Neural progenitor cell (in vitro differentiated cells): ENCODE measurements at regions not wholly inside any gene's neighbourhood (a gene's known extent, or its start where the extent isn't known, plus 50 kb on each side); places are given as distances from the start of the nearest gene placed in this dataset.
A peak's percentile ranks its signal among the peaks of the same experiment; 100 is the strongest.
"Not testable (repeated sequence)": the region's sequence is repeated elsewhere in the genome, so short reads cannot be mapped to it uniquely, and the experiment has no call there.

Experiments used
- DNase-seq: peaks from one replicate; pipeline ENCODE4 v3.0.0-alpha.2; 2016; ENCODE audit warnings: low spot score
- H2AFZ ChIP-seq: fragments of 200-600 bp; sonication (generic); replicated peaks from 2 replicates; pipeline ENCODE4 v1.6.1; 2016; ENCODE audit warnings: antibody characterized with exemption
- H3F3A ChIP-seq: fragments of 200-600 bp; sonication (generic); 2 replicates; pipeline ENCODE4 v1.6.1; 2016; ENCODE audit warnings: antibody characterized with exemption, low read depth
- H3K27ac ChIP-seq: fragments of 200-600 bp; sonication (generic); 2 replicates; pipeline ENCODE4 v1.5.1; 2016; ENCODE audit warnings: mild to moderate bottlenecking
- H3K27me3 ChIP-seq: fragments of 200-600 bp; sonication (generic); 2 replicates; pipeline ENCODE4 v1.6.1; 2016; ENCODE audit warnings: mild to moderate bottlenecking, moderate library complexity
- H3K36me3 ChIP-seq: fragments of 200-600 bp; sonication (generic); 2 replicates; pipeline ENCODE4 v1.5.1; 2016
- H3K4me1 ChIP-seq: fragments of 200-600 bp; sonication (generic); 2 replicates; pipeline ENCODE4 v1.6.1; 2016; ENCODE audit warnings: mixed run types
- H3K4me2 ChIP-seq: fragments of 200-600 bp; sonication (generic); 2 replicates; pipeline ENCODE4 v1.6.1; 2016
- H3K4me3 ChIP-seq: fragments of 200-600 bp; sonication (generic); 2 replicates; pipeline ENCODE4 v1.5.1; 2016
- H3K79me2 ChIP-seq: fragments of 200-600 bp; sonication (generic); 2 replicates; pipeline ENCODE4 v1.6.1; 2016; ENCODE audit warnings: low read depth
- H3K9ac ChIP-seq: fragments of 200-600 bp; sonication (generic); 2 replicates; pipeline ENCODE4 v1.6.1; 2016
- H3K9me3 ChIP-seq: fragments of 200-600 bp; sonication (generic); 2 replicates; pipeline ENCODE4 v1.5.1; 2016; ENCODE audit warnings: low read depth
- H4K20me1 ChIP-seq: fragments of 200-600 bp; sonication (generic); 2 replicates; pipeline ENCODE4 v1.6.1; 2016; ENCODE audit warnings: low read depth
- H3K27ac Mint-ChIP-seq: 3 replicates; pipeline ENCODE4 v1.8.0; 2021; ENCODE audit warnings: mixed read lengths
- H3K27me3 Mint-ChIP-seq: 2 replicates; pipeline ENCODE4 v1.8.0; 2022; ENCODE audit warnings: low read depth, mild to moderate bottlenecking, inconsistent platforms, moderate library complexity, mixed read lengths; ENCODE audit not compliant: insufficient read depth
- H3K36me3 Mint-ChIP-seq: 3 replicates; pipeline ENCODE4 v1.8.0; 2021; ENCODE audit warnings: mixed read lengths
- H3K4me1 Mint-ChIP-seq: 3 replicates; pipeline ENCODE4 v1.8.0; 2021; ENCODE audit warnings: mixed read lengths
- H3K4me3 Mint-ChIP-seq: 3 replicates; pipeline ENCODE4 v1.8.0; 2021; ENCODE audit warnings: mild to moderate bottlenecking, moderate library complexity, mixed read lengths
- H3K9me3 Mint-ChIP-seq: 3 replicates; pipeline ENCODE4 v1.8.0; 2020; ENCODE audit warnings: mixed read lengths
- EZH2 ChIP-seq: fragments of 200-600 bp; sonication (generic); IDR thresholded peaks from 2 replicates; pipeline ENCODE4 v1.6.1; 2017; ENCODE audit warnings: antibody characterized with exemption, mild to moderate bottlenecking, moderate library complexity
- EZH2phosphoT487 ChIP-seq: fragments of 200-600 bp; sonication (generic); IDR thresholded peaks from 2 replicates; pipeline ENCODE4 v1.6.1; 2017; ENCODE audit warnings: antibody characterized with exemption
- TF ChIP-seq, protein P1 (sequence below): fragments of 200-600 bp; sonication (generic); IDR thresholded peaks from 2 replicates; pipeline ENCODE4 v1.5.1; 2017; ENCODE audit warnings: antibody characterized with exemption, mild to moderate bottlenecking

DNA sequence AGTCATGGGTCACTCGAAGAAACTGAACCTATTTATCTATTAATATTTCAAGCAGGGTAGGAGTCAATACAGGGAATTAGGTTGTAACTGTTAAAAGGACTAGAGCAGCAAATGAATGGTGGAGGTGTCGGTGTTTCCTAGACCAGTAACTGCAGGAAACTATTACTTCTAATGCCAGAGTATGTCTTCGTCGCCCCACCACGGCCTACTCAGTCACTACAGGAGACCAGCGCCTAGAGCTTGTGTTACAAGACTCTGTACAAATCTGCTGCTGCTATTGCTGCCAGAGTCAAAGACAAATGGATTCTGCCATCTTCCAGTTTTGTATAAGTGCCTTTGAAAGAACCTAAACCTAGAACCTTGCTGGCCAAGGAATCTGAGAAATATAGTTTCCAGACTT lies 343.9 kb downstream of the SOX4 start:
- TF ChIP-seq EZH2phosphoT487, result no peak
- TF ChIP-seq, protein P1, sequence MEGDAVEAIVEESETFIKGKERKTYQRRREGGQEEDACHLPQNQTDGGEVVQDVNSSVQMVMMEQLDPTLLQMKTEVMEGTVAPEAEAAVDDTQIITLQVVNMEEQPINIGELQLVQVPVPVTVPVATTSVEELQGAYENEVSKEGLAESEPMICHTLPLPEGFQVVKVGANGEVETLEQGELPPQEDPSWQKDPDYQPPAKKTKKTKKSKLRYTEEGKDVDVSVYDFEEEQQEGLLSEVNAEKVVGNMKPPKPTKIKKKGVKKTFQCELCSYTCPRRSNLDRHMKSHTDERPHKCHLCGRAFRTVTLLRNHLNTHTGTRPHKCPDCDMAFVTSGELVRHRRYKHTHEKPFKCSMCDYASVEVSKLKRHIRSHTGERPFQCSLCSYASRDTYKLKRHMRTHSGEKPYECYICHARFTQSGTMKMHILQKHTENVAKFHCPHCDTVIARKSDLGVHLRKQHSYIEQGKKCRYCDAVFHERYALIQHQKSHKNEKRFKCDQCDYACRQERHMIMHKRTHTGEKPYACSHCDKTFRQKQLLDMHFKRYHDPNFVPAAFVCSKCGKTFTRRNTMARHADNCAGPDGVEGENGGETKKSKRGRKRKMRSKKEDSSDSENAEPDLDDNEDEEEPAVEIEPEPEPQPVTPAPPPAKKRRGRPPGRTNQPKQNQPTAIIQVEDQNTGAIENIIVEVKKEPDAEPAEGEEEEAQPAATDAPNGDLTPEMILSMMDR, result peak; percentile 9
- Mint-ChIP-seq H3K4me1 (peaks cover 15% of the 10 kb centered on the region), H3K36me3 (peaks cover 35% of the 10 kb centered on the region), H3K9me3 (peaks cover 23% of the 10 kb centered on the region), H3K27me3 (no peaks in the 10 kb centered on the region), H3K27ac (no peak overlapping the region), H3K4me3 (no peak overlapping the region)
- H3K79me2 ChIP-seq, result peaks cover 23% of the 10 kb centered on the region
- no peaks in the 10 kb centered on the region for H4K20me1 ChIP-seq
- no peak overlapping the region for H3K4me2 ChIP-seq
- no peak overlapping the region for H3K9ac ChIP-seq
- no peak overlapping the region for H3K27ac ChIP-seq
- no peaks in the 10 kb centered on the region for H3K9me3 ChIP-seq
- no peaks in the 10 kb centered on the region for H3K4me1 ChIP-seq
- no peak for DNase-seq
- H3K36me3 ChIP-seq, result no peaks in the 10 kb centered on the region
- no peak overlapping the region for H2AFZ ChIP-seq
- no peak overlapping the region for H3K4me3 ChIP-seq
- H3F3A ChIP-seq, result peaks cover 3% of the 10 kb centered on the region
- H3K27me3 ChIP-seq, result no peaks in the 10 kb centered on the region

DNA sequence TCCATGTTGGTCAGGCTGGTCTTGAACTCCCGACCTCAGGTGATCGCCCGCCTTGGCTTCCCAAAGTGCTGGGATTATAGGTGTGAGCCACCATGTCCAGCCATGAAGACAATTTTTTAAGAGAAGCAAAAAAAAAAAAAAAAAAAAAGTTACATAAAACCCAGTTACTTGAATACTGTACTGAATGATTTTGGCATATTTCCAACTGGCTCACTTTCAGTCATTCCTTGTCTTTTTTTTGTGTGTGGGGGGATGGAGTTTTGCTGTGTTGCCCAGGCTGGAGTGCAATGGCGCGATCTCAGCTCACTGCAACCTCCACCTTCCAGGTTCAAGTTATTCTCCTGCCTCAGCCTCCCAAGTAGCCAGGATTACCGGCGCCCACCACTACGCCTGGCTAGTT lies 345.5 kb downstream of the SOX4 start:
- DNase-seq, H3K4me1 ChIP-seq, H3K4me3 Mint-ChIP-seq, H4K20me1 ChIP-seq, H3K27ac Mint-ChIP-seq, H2AFZ ChIP-seq, H3K36me3 ChIP-seq, H3K27me3 Mint-ChIP-seq, H3K4me2 ChIP-seq, H3K4me3 ChIP-seq, H3F3A ChIP-seq, H3K27me3 ChIP-seq, H3K27ac ChIP-seq, H3K9ac ChIP-seq, H3K9me3 ChIP-seq: not testable (repeated sequence)
- Mint-ChIP-seq H3K4me1 (peaks cover 24% of the 10 kb centered on the region), H3K9me3 (peaks cover 18% of the 10 kb centered on the region), H3K36me3 (peaks cover 30% of the 10 kb centered on the region)
- H3K79me2 ChIP-seq, result peaks cover 21% of the 10 kb centered on the region

DNA sequence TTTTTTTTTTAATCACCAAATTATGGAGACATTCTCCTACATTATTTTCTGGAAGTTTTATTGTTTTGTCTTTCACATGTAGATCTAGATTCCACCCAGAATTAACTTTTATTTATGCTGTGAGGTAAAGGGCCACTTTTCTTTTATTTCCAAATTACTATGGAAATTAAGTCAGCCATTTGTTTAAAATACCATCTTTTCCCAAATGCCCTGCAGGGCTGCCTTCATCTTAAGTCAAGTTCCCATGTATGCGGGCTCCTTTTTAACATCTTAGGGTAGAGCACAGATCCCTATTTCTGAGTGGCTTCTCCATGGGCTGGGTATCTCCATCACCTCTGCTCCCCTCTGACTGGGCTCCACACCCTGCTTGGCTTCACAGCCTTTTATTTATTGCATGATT lies 348.4 kb downstream of the SOX4 start:
- H3F3A ChIP-seq, result peaks cover 3% of the 10 kb centered on the region
- H3K27me3 Mint-ChIP-seq, result no peaks in the 10 kb centered on the region

DNA sequence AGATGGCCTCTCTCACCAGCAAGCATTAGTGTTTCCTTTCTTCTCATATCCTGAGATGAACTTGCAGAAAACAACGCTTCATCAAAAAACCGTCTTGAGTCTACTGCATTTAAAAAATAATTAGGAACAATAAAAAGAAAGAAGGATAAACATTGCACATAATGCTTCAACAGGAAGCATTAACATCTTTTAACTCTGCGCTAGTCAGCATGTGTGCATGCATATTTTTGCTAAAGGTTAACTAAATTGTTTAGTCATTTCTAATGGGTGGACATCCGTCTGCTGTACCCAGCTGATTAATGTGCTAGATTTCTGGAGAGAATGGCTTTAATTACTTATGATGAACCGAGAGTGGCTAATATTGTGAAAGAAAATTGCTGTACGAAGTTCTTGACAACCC lies 349.3 kb downstream of the SOX4 start:
- Histone ChIP-seq H3K36me3 (no peaks in the 10 kb centered on the region), H3K9ac (no peak overlapping the region), H3K27me3 (no peaks in the 10 kb centered on the region), H3K27ac (no peak overlapping the region), H2AFZ (no peak overlapping the region), H4K20me1 (no peaks in the 10 kb centered on the region), H3K79me2 (peaks cover 3% of the 10 kb centered on the region), H3K4me3 (no peak overlapping the region), H3K4me1 (peaks cover 4% of the 10 kb centered on the region), H3F3A (peaks cover 3% of the 10 kb centered on the region), H3K9me3 (no peaks in the 10 kb centered on the region), H3K4me2 (no peak overlapping the region)
- no peaks in the 10 kb centered on the region for H3K27me3 Mint-ChIP-seq
- H3K4me1 Mint-ChIP-seq, result peaks cover 33% of the 10 kb centered on the region
- H3K36me3 Mint-ChIP-seq, result peaks cover 3% of the 10 kb centered on the region
- no peak for DNase-seq
- no peaks in the 10 kb centered on the region for H3K9me3 Mint-ChIP-seq
- no peak overlapping the region for H3K4me3 Mint-ChIP-seq
- H3K27ac Mint-ChIP-seq, result no peak overlapping the region
- TF ChIP-seq, protein P1, result no peak
- TF ChIP-seq EZH2phosphoT487 (no peak), EZH2 (no peak)

More for the DNA sequence above, 348.4 kb downstream of the SOX4 start:
- Histone ChIP-seq H3K27ac (no peak overlapping the region), H3K79me2 (peaks cover 6% of the 10 kb centered on the region), H4K20me1 (no peaks in the 10 kb centered on the region), H3K36me3 (no peaks in the 10 kb centered on the region), H3K4me3 (no peak overlapping the region), H2AFZ (no peak overlapping the region), H3K4me1 (no peaks in the 10 kb centered on the region), H3K9ac (no peak overlapping the region), H3K4me2 (no peak overlapping the region), H3K27me3 (no peaks in the 10 kb centered on the region), H3K9me3 (no peaks in the 10 kb centered on the region)
- DNase-seq, result no peak
- Mint-ChIP-seq H3K9me3 (no peaks in the 10 kb centered on the region), H3K36me3 (peaks cover 11% of the 10 kb centered on the region), H3K27ac (no peak overlapping the region), H3K4me1 (peaks cover 27% of the 10 kb centered on the region), H3K4me3 (no peak overlapping the region)
- TF ChIP-seq EZH2phosphoT487 (no peak), EZH2 (no peak)
- TF ChIP-seq, protein P1, result no peak
